Activated CD4-positive, alpha-beta T cell treated with anti-CD3 and anti-CD28 coated beads, Interleukin-2, amount 10 ng/mL, durations not matched to agents 24 days and 14 days (primary cell): ENCODE measurements at regions not wholly inside any gene's neighbourhood (a gene's known extent, or its start where the extent isn't known, plus 50 kb on each side); places are given as distances from the start of the nearest gene placed in this dataset.

Experiments
- DNase-seq: peaks from one replicate; pipeline ENCODE4 v3.0.0; 2022
- H3K27ac Mint-ChIP-seq: one replicate; pipeline ENCODE4 v1.8.0; 2022; ENCODE audit warnings: mild to moderate bottlenecking, mixed read lengths
- H3K27me3 Mint-ChIP-seq: one replicate; pipeline ENCODE4 v1.8.0; 2022; ENCODE audit warnings: mixed read lengths
- H3K36me3 Mint-ChIP-seq: one replicate; pipeline ENCODE4 v1.8.0; 2022; ENCODE audit warnings: low read depth, mild to moderate bottlenecking, mixed read lengths
- H3K4me1 Mint-ChIP-seq: one replicate; pipeline ENCODE4 v1.8.0; 2021; ENCODE audit warnings: mixed read lengths
- H3K4me3 Mint-ChIP-seq: one replicate; pipeline ENCODE4 v1.8.0; 2022; ENCODE audit warnings: mild to moderate bottlenecking, moderate library complexity, mixed read lengths
- H3K9me3 Mint-ChIP-seq: one replicate; pipeline ENCODE4 v1.8.0; 2021; ENCODE audit warnings: mixed read lengths
- intact Hi-C: fragments of 100-400 bp; cut with micrococcal nuclease; formaldehyde crosslinking; loops from one replicate; pipeline ENCODE4 v1.15.1; 2023

- no peaks in the 10 kb centered on the region for H3K36me3 Mint-ChIP-seq
- no peak overlapping the region for H3K27ac Mint-ChIP-seq
- peaks cover 49% of the 10 kb centered on the region for H3K27me3 Mint-ChIP-seq
- H3K9me3 Mint-ChIP-seq: no peaks in the 10 kb centered on the region
- peaks cover 50% of the 10 kb centered on the region for H3K4me1 Mint-ChIP-seq
- H3K4me3 Mint-ChIP-seq: no peak overlapping the region
- DNase-seq: no peak
- intact Hi-C loops: loop anchor here (10.0 kb wide), 1 partner anchor 318 kb away; no protein-coding TSS in a partner anchor
Measured at GRCh38 chr7:22566592-22566991, 66.6 kb upstream of the STEAP1B start.

- Mint-ChIP-seq H3K36me3 (no peaks in the 10 kb centered on the region), H3K4me1 (peaks cover 52% of the 10 kb centered on the region)
Measured at GRCh38 chr7:22566176-22566575, 66.2 kb upstream of the STEAP1B start.

GRCh38 chr7:22565315-22565811 is 65.4 kb upstream of the STEAP1B start:
- Mint-ChIP-seq H3K36me3 (no peaks in the 10 kb centered on the region), H3K27me3 (peaks cover 39% of the 10 kb centered on the region), H3K4me1 (peaks cover 52% of the 10 kb centered on the region), H3K4me3 (peak overlapping the region; percentile 48), H3K9me3 (no peaks in the 10 kb centered on the region), H3K27ac (no peak overlapping the region)
- no peak for DNase-seq
- intact Hi-C loops: loop anchor here (10.0 kb wide), 1 partner anchor 319 kb away; no protein-coding TSS in a partner anchor

More at GRCh38 chr7:22566176-22566575, 66.2 kb upstream of the STEAP1B start:
- Mint-ChIP-seq H3K27ac (no peak overlapping the region), H3K9me3 (no peaks in the 10 kb centered on the region), H3K4me3 (peak overlapping the region; percentile 2), H3K27me3 (peaks cover 46% of the 10 kb centered on the region)
- no peak for DNase-seq
- intact Hi-C loops: loop anchor here (10.0 kb wide), 1 partner anchor 319 kb away; no protein-coding TSS in a partner anchor

GRCh38 chr7:22564511-22565045 is 64.6 kb upstream of the STEAP1B start:
- DNase-seq: peak; percentile 69
- H3K27ac Mint-ChIP-seq: no peak overlapping the region
- H3K27me3 Mint-ChIP-seq: peaks cover 33% of the 10 kb centered on the region
- H3K36me3 Mint-ChIP-seq: no peaks in the 10 kb centered on the region
- peaks cover 49% of the 10 kb centered on the region for H3K4me1 Mint-ChIP-seq
- H3K4me3 Mint-ChIP-seq: peak overlapping the region; percentile 62
- intact Hi-C loops: loop anchor here (10.0 kb wide), 1 partner anchor 320 kb away; no protein-coding TSS in a partner anchor
- H3K9me3 Mint-ChIP-seq: no peaks in the 10 kb centered on the region

GRCh38 chr7:22563621-22564241 is 63.7 kb upstream of the STEAP1B start:
- DNase-seq: peak; percentile 74
- peaks cover 48% of the 10 kb centered on the region for H3K4me1 Mint-ChIP-seq
- peaks cover 27% of the 10 kb centered on the region for H3K27me3 Mint-ChIP-seq
- H3K9me3 Mint-ChIP-seq: no peaks in the 10 kb centered on the region
- peak overlapping the region; percentile 62 for H3K4me3 Mint-ChIP-seq
- no peak overlapping the region for H3K27ac Mint-ChIP-seq
- no peaks in the 10 kb centered on the region for H3K36me3 Mint-ChIP-seq
- intact Hi-C loops: loop anchor here (1.0 to 10.0 kb wide), 5 partner anchors 21 to 321 kb away; no protein-coding TSS in a partner anchor

- peak; percentile 69 for DNase-seq
- H3K27me3 Mint-ChIP-seq: peaks cover 21% of the 10 kb centered on the region
- no peak overlapping the region for H3K27ac Mint-ChIP-seq
- peak overlapping the region; percentile 71 for H3K4me3 Mint-ChIP-seq
- H3K4me1 Mint-ChIP-seq: peaks cover 46% of the 10 kb centered on the region
- no peaks in the 10 kb centered on the region for H3K36me3 Mint-ChIP-seq
- H3K9me3 Mint-ChIP-seq: no peaks in the 10 kb centered on the region
- intact Hi-C loops: loop anchor here (1.0 to 10.0 kb wide), 5 partner anchors 22 to 322 kb away; no protein-coding TSS in a partner anchor
Measured at GRCh38 chr7:22563032-22563501, 63.1 kb upstream of the STEAP1B start.

- peaks cover 46% of the 10 kb centered on the region for H3K4me1 Mint-ChIP-seq
- intact Hi-C loops: loop anchor here (2.0 to 10.0 kb wide), 3 partner anchors 23 to 323 kb away; no protein-coding TSS in a partner anchor
- H3K27ac Mint-ChIP-seq: no peak overlapping the region
- no peak overlapping the region for H3K4me3 Mint-ChIP-seq
- no peaks in the 10 kb centered on the region for H3K36me3 Mint-ChIP-seq
- peaks cover 12% of the 10 kb centered on the region for H3K27me3 Mint-ChIP-seq
- no peak for DNase-seq
- H3K9me3 Mint-ChIP-seq: no peaks in the 10 kb centered on the region
Measured at GRCh38 chr7:22561895-22562593, 62.1 kb upstream of the STEAP1B start.

- DNase-seq: no peak
- no peak overlapping the region for H3K27ac Mint-ChIP-seq
- H3K9me3 Mint-ChIP-seq: no peaks in the 10 kb centered on the region
- H3K4me1 Mint-ChIP-seq: peaks cover 46% of the 10 kb centered on the region
- H3K4me3 Mint-ChIP-seq: no peak overlapping the region
- H3K27me3 Mint-ChIP-seq: peaks cover 13% of the 10 kb centered on the region
- H3K36me3 Mint-ChIP-seq: no peaks in the 10 kb centered on the region
- intact Hi-C loops: loop anchor here (10.0 kb wide), 1 partner anchor 323 kb away; no protein-coding TSS in a partner anchor
Measured at GRCh38 chr7:22561321-22561811, 61.4 kb upstream of the STEAP1B start.

- peaks cover 10% of the 10 kb centered on the region for H3K27me3 Mint-ChIP-seq
- DNase-seq: peak; percentile 91
- intact Hi-C loops: loop anchor here (1.0 to 10.0 kb wide), 4 partner anchors 166 to 495 kb away; no protein-coding TSS in a partner anchor
- H3K27ac Mint-ChIP-seq: no peak overlapping the region
- H3K9me3 Mint-ChIP-seq: no peaks in the 10 kb centered on the region
- H3K4me3 Mint-ChIP-seq: no peak overlapping the region
- H3K36me3 Mint-ChIP-seq: no peaks in the 10 kb centered on the region
- peaks cover 37% of the 10 kb centered on the region for H3K4me1 Mint-ChIP-seq
Measured at GRCh38 chr7:22559829-22560489, 60.0 kb upstream of the STEAP1B start.

GRCh38 chr7:22557167-22557566 is 57.2 kb upstream of the STEAP1B start:
- Mint-ChIP-seq H3K27me3 (peaks cover 25% of the 10 kb centered on the region), H3K9me3 (no peaks in the 10 kb centered on the region), H3K27ac (no peak overlapping the region), H3K4me1 (peaks cover 12% of the 10 kb centered on the region), H3K36me3 (no peaks in the 10 kb centered on the region), H3K4me3 (no peak overlapping the region)
- no peak for DNase-seq
- intact Hi-C loops: no loop called here

- peaks cover 8% of the 10 kb centered on the region for H3K4me1 Mint-ChIP-seq
- peaks cover 41% of the 10 kb centered on the region for H3K27me3 Mint-ChIP-seq
- H3K27ac Mint-ChIP-seq: no peak overlapping the region
- no peak overlapping the region for H3K4me3 Mint-ChIP-seq
- no peak for DNase-seq
- no peaks in the 10 kb centered on the region for H3K9me3 Mint-ChIP-seq
- intact Hi-C loops: no loop called here
- H3K36me3 Mint-ChIP-seq: no peaks in the 10 kb centered on the region
Measured at GRCh38 chr7:22555476-22555875, 55.5 kb upstream of the STEAP1B start.

GRCh38 chr7:22554184-22554583 is 54.2 kb upstream of the STEAP1B start:
- peaks cover 12% of the 10 kb centered on the region for H3K4me1 Mint-ChIP-seq
- no peaks in the 10 kb centered on the region for H3K9me3 Mint-ChIP-seq
- H3K36me3 Mint-ChIP-seq: no peaks in the 10 kb centered on the region
- H3K27ac Mint-ChIP-seq: no peak overlapping the region
- peaks cover 54% of the 10 kb centered on the region for H3K27me3 Mint-ChIP-seq
- intact Hi-C loops: no loop called here
- no peak overlapping the region for H3K4me3 Mint-ChIP-seq
- DNase-seq: no peak
